Spleen (tissue), 7 donors: ENCODE measurements at regions not wholly inside any gene's neighbourhood (a gene's known extent, or its start where the extent isn't known, plus 50 kb on each side); places are given as distances from the start of the nearest gene placed in this dataset.

Experiments used
- CTCF ChIP-seq, 11 experiments: fragments of 200-600 bp in 7 of 11; fragments of 450-650 bp in 4 of 11; sonication (generic) in 4 of 11; IDR thresholded peaks in 8 of 11; conservative IDR thresholded peaks in 3 of 11; 1 replicate in 7 of 11; 2 replicates in 4 of 11; pipeline versions ENCODE4 v1.4.0 to v1.8.0; 2016 to 2021; ENCODE audit warnings: antibody characterized with exemption in 11 of 11, inconsistent platforms in 4 of 11, mild to moderate bottlenecking in 1 of 11
- POLR2A ChIP-seq, 3 donors: fragments of 450-650 bp; IDR thresholded peaks; one replicate each; pipeline ENCODE4 v1.5.1; 2017; ENCODE audit warnings: antibody characterized with exemption in 3 of 3, mild to moderate bottlenecking in 1 of 3
- POLR2AphosphoS5 ChIP-seq, 3 donors: sonication (generic); formaldehyde crosslinking; IDR thresholded peaks; one replicate each; pipeline ENCODE4 v1.5.1; 2017; ENCODE audit warnings: antibody characterized with exemption in 3 of 3
- donor health status: DM: no; HTN: no; CAD: no; lungs with moderate emphysema.
- donor health status: DM: no; HTN: no; CAD: no.
- donor health status: DM: no; HTN: no; CAD: no.

- TF ChIP-seq CTCF (IDR thresholded peaks at IDR 0.05 in 8 of 11, conservative IDR thresholded peaks at IDR 0.05 in 3 of 11) (no peak), POLR2A (IDR thresholded peaks at IDR 0.05) (no peak), POLR2AphosphoS5 (IDR thresholded peaks at IDR 0.05) (no peak)
Measured at GRCh38 chr21:27704567-27705166, 737.8 kb upstream of the ADAMTS5 start.
